MM.1S (cell line): ENCODE measurements at regions not wholly inside any gene's neighbourhood (a gene's known extent, or its start where the extent isn't known, plus 50 kb on each side); places are given as distances from the start of the nearest gene placed in this dataset.

Experiments
- EZH2 ChIP-seq: fragments of 300-600 bp; sonication (generic); optimal IDR thresholded peaks from 2 replicates; pipeline ENCODE3; 2017; ENCODE audit warnings: low read depth, mild to moderate bottlenecking, antibody characterized with exemption, low read length, mixed read lengths
- EZH2phosphoT487 ChIP-seq: fragments of 300-600 bp; sonication (generic); IDR thresholded peaks from 2 replicates; pipeline ENCODE4 v1.6.1; 2018; ENCODE audit warnings: antibody characterized with exemption, low read length
- TF ChIP-seq, protein P1 (sequence below): fragments of 300-600 bp; sonication (generic); IDR thresholded peaks from 2 replicates; pipeline ENCODE4 v1.5.1; 2016; ENCODE audit warnings: antibody characterized with exemption, low read length, mixed read lengths

DNA sequence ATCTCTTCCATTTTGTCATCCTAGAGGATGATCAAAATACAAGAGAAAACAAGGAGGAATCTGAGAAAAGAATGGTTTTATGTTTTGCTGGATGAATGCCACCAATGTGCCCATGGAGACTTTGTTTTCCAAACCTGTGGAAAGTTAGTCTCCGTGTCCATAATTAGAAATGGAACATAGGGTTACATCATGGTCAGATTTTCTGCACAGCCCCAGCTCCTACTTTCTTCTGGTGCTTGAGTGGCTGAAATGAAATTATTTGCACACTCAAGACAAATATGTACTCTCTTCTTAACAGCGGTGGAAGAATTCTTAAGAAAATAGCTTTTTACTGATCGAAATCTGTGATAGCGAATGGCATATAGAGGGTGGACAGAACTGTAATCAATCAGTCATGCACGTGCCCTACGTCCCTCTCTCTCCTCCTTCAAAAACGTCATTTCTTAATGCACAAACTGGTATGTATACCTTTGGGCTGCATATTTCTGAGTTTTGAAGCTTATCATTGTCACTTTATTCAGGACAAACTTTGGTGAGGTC, 825.2 kb downstream of the AACS start:
- TF ChIP-seq EZH2 = no peak
- TF ChIP-seq, protein P1, sequence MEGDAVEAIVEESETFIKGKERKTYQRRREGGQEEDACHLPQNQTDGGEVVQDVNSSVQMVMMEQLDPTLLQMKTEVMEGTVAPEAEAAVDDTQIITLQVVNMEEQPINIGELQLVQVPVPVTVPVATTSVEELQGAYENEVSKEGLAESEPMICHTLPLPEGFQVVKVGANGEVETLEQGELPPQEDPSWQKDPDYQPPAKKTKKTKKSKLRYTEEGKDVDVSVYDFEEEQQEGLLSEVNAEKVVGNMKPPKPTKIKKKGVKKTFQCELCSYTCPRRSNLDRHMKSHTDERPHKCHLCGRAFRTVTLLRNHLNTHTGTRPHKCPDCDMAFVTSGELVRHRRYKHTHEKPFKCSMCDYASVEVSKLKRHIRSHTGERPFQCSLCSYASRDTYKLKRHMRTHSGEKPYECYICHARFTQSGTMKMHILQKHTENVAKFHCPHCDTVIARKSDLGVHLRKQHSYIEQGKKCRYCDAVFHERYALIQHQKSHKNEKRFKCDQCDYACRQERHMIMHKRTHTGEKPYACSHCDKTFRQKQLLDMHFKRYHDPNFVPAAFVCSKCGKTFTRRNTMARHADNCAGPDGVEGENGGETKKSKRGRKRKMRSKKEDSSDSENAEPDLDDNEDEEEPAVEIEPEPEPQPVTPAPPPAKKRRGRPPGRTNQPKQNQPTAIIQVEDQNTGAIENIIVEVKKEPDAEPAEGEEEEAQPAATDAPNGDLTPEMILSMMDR = no peak
- no peak for TF ChIP-seq EZH2phosphoT487
